KMS-11 (cell line): ENCODE measurements at regions not wholly inside any gene's neighbourhood (a gene's known extent, or its start where the extent isn't known, plus 50 kb on each side); places are given as distances from the start of the nearest gene placed in this dataset.

Source experiments
- H2AFZ ChIP-seq: fragments of 200-600 bp; sonication (generic); 2 replicates; pipeline ENCODE4 v1.6.1; 2016; ENCODE audit warnings: antibody characterized with exemption, mixed run types, low read depth
- H3K27ac ChIP-seq: fragments of 200-600 bp; sonication (generic); 2 replicates; pipeline ENCODE4 v1.6.1; 2016; ENCODE audit warnings: mild to moderate bottlenecking, mixed run types
- H3K27me3 ChIP-seq: fragments of 200-600 bp; sonication (generic); 2 replicates; pipeline ENCODE4 v1.6.1; 2017; ENCODE audit warnings: mild to moderate bottlenecking, low read depth, mixed run types, moderate library complexity; ENCODE audit not compliant: insufficient read depth
- H3K36me3 ChIP-seq: fragments of 200-600 bp; sonication (generic); 2 replicates; pipeline ENCODE4 v1.6.1; 2017; ENCODE audit warnings: mild to moderate bottlenecking, mixed run types; ENCODE audit not compliant: insufficient read depth
- H3K4me1 ChIP-seq: fragments of 200-600 bp; sonication (generic); 2 replicates; pipeline ENCODE4 v1.6.1; 2016; ENCODE audit warnings: mild to moderate bottlenecking, low read depth, mixed run types; ENCODE audit not compliant: poor library complexity, severe bottlenecking
- H3K4me2 ChIP-seq: fragments of 200-600 bp; sonication (generic); 2 replicates; pipeline ENCODE4 v1.7.0; 2016; ENCODE audit warnings: mild to moderate bottlenecking, mixed run types
- H3K4me3 ChIP-seq: fragments of 200-600 bp; sonication (generic); IDR thresholded peaks from 2 replicates; pipeline ENCODE4 v1.6.1; 2017; ENCODE audit warnings: low read depth, low read length, mixed read lengths; ENCODE audit not compliant: insufficient read depth
- H3K79me2 ChIP-seq: fragments of 200-600 bp; sonication (generic); 2 replicates; pipeline ENCODE4 v1.6.1; 2016; ENCODE audit warnings: low read depth, mixed run types; ENCODE audit not compliant: insufficient read depth
- H3K9ac ChIP-seq: fragments of 200-600 bp; sonication (generic); 2 replicates; pipeline ENCODE4 v1.6.1; 2016; ENCODE audit warnings: mild to moderate bottlenecking, mixed run types
- H4K20me1 ChIP-seq: fragments of 200-600 bp; sonication (generic); 2 replicates; pipeline ENCODE4 v1.6.1; 2016; ENCODE audit warnings: mild to moderate bottlenecking, mixed run types; ENCODE audit not compliant: insufficient read depth
- CTCF ChIP-seq: fragments of 200-600 bp; sonication (generic); conservative IDR thresholded peaks from 2 replicates; pipeline ENCODE4 v1.6.1; 2017; ENCODE audit warnings: low read depth, mild to moderate bottlenecking, antibody characterized with exemption, low read length, moderate library complexity, mixed read lengths

- Histone ChIP-seq H3K4me1 (no peaks in the 10 kb centered on the region), H3K9ac (no peak overlapping the region), H2AFZ (no peak overlapping the region), H3K36me3 (no peaks in the 10 kb centered on the region), H3K4me3 (no peak overlapping the region), H3K4me2 (no peak overlapping the region), H3K27ac (no peak overlapping the region), H3K27me3 (no peaks in the 10 kb centered on the region), H4K20me1 (no peaks in the 10 kb centered on the region), H3K79me2 (no peaks in the 10 kb centered on the region)
- TF ChIP-seq CTCF, result no peak
These were observed 286.2 kb upstream of the POU3F1 start for GRCh38 chr1:38332649-38333310.

GRCh38 chr1:38331496-38332210 is 285.1 kb upstream of the POU3F1 start:
- TF ChIP-seq CTCF, result no peak
- no peaks in the 10 kb centered on the region for H3K79me2 ChIP-seq
- no peaks in the 10 kb centered on the region for H3K36me3 ChIP-seq
- H3K4me3 ChIP-seq, result no peak overlapping the region
- H3K4me1 ChIP-seq, result no peaks in the 10 kb centered on the region
- H3K4me2 ChIP-seq, result no peak overlapping the region
- H3K27ac ChIP-seq, result no peak overlapping the region
- H3K9ac ChIP-seq, result no peak overlapping the region
- no peak overlapping the region for H2AFZ ChIP-seq
- H3K27me3 ChIP-seq, result no peaks in the 10 kb centered on the region
- no peaks in the 10 kb centered on the region for H4K20me1 ChIP-seq

DNA sequence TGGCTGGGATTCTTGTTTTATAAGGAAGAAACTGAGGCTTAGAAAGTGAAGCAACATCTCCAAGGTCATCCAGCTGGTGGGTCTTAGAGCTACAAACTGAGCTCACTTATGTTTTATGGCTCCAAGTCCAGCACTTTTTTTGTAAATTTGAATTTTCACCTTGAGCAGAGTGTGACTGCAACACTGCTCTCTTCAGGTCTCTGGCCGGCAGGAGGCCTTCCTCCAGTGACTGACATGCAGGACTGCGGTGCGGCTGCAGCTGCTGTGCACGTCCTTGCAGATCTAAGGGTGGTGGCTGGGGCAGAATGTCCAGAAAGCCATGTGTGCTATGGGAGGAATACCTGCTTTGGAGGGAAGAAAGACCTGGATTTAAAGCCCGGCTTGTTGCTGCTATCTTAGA is 284.2 kb upstream of the POU3F1 start:
- Histone ChIP-seq H3K36me3 (no peaks in the 10 kb centered on the region), H4K20me1 (no peaks in the 10 kb centered on the region), H3K4me2 (no peak overlapping the region), H3K79me2 (no peaks in the 10 kb centered on the region), H3K9ac (no peak overlapping the region), H2AFZ (no peak overlapping the region), H3K27ac (no peak overlapping the region), H3K27me3 (no peaks in the 10 kb centered on the region), H3K4me3 (no peak overlapping the region), H3K4me1 (no peaks in the 10 kb centered on the region)
- TF ChIP-seq CTCF, result no peak

DNA sequence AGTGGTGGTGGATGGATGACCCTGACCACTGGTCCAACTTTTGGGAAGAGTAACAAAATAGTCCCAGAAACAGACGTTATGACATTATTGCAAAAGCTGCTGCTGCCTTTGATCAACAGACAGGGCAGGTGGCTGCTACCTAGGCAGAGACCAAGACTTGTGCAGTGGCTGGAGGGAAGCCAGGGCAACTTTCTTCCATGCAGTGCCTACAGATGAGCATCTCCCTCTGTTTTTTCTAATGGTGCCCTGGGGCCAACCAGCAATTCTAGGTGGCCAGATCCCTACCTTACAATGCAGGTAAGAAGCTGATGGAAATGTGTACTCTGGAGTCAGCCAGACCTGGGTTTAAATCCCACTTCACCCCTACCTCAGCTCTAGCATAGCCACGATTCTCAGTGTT is 283.1 kb upstream of the POU3F1 start:
- Histone ChIP-seq H3K27ac (no peak overlapping the region), H3K27me3 (no peaks in the 10 kb centered on the region), H2AFZ (no peak overlapping the region), H3K4me2 (no peak overlapping the region), H3K9ac (no peak overlapping the region), H4K20me1 (no peaks in the 10 kb centered on the region), H3K79me2 (no peaks in the 10 kb centered on the region), H3K36me3 (no peaks in the 10 kb centered on the region), H3K4me3 (no peak overlapping the region), H3K4me1 (no peaks in the 10 kb centered on the region)
- TF ChIP-seq CTCF, result no peak
